HS-5 (cell line): ENCODE measurements at regions not wholly inside any gene's neighbourhood (a gene's known extent, or its start where the extent isn't known, plus 50 kb on each side); places are given as distances from the start of the nearest gene placed in this dataset.

ENCODE experiments used
- DNase-seq: peaks from one replicate; pipeline ENCODE4 v3.0.0-alpha.2; 2012; ENCODE audit warnings: low read depth

DNA sequence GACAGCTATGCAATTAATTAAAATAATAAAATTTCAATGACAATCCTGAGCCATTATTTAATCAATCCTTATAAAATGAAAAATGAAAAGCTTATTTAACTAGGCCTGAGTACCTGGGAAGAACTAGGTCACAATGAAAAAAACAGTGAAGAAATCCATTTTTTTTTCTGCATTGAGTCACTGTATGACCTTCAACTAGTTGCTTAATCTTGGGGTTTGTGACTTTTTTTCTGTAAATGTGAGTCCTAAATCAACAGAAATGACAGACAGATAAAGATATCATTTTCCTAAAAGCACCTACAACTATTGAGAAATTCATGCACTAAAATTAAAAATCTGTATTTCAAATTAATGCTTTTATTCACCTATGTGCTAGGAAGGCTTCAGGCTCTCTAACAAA, 96.8 kb downstream of the TMEM26 start:
- no peak for DNase-seq

DNA sequence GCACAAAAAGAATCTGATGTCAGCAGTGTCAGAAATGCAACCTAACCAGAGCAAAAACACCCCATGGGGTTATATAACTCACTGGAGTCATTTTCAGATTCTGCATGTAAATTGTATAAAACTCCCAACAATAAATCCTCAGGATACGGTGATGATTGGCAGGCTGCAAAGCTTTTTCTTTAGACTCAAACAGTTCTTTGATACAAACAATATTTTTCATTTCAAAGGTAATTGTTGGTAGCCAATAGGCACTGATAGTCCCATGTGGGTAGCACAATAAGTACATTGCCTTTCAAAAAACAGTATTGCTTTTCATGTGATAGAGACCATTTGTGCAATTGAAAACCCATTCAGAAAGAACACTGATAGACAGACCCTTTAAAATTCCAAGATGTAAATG, 98.0 kb downstream of the TMEM26 start:
- no peak for DNase-seq

DNA sequence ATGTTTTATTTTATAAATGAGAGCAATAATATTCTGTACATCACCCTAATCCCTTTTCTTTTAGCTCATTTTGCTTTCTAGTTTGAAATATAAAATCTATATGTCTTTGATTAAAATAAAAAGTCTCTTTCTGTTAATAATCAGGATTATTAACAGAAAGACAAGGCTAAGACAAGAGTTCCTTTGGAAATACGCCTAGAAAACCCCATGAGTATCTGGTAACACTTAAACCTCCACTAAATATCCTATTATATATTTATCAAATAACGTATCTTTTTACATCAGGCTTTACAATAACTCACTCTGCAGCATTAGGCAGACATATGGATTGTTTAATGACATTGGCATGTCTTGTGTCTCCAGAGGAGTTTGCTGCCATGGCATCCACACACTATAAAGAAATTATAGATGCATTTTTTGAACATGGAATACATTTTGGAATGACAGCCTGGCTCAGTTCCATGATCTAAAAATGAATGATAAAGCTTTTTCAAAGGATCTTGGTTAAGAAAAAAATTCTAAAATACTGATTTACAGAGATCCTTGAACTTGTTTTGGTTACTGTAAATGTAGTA, 98.7 kb downstream of the TMEM26 start:
- DNase-seq = no peak

DNA sequence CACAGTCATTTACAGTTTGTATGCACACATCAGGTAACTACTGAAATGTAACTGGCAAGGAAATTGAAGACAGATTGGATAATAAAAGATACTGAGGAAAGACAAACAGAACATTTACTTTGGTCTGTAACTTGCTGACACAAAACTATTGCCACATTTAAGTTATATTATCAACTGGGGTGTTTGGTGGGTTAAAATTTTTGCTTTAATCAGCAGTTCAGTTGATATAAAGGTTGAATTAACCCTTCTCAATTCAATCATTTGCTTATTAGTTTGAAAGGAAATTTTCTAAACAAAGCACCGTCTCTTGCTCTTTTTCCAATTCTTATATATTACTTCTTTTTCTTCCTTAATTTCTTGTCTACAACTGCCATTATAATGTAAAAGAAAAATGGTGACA, 102.4 kb downstream of the TMEM26 start:
- no peak for DNase-seq

DNA sequence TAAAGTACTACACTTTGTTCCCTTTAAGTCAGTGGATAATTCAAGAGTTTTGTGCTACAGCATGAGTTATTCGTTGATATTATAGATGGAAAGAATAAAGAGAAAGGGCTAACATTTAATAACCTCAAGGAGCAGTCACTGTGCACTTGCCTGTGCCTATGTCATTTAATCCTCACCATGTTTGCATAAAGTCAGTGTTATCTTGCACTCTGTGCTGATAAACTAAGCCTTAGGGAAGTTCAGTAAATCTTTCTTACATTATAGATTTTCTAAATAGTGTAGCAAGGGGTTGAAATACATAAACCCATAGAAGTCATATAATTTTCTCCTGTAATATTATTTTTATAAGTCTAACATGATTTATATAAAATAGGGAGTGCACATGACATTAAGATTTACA, 103.1 kb downstream of the TMEM26 start:
- no peak for DNase-seq

DNA sequence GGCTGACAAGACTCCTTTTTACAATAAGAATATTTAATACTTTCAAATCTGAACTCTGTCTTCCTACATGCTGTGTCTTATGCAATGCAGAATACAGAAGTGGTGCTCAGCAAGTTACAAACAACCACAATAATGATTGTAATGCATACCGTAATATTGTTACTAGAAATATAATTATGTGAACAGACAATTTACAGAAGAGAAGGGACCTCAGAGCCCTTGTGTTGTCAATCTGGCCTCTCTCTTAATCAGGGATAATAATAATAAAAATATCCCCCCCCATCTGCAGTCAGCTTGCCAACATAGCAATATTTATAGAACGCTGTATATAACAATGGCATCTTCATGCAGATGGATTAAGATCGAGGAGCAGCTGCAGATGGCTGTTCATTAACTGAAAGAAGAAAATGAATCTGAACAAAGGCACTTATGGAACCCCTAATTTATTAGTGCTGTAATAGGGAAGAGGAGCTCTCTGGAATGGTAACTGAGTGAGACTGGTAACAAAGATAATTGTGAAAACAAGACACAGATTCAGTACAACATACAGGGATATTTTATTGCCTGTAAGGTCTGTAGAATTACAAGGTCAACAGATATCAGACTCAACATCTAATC, 106.3 kb downstream of the TMEM26 start:
- no peak for DNase-seq

DNA sequence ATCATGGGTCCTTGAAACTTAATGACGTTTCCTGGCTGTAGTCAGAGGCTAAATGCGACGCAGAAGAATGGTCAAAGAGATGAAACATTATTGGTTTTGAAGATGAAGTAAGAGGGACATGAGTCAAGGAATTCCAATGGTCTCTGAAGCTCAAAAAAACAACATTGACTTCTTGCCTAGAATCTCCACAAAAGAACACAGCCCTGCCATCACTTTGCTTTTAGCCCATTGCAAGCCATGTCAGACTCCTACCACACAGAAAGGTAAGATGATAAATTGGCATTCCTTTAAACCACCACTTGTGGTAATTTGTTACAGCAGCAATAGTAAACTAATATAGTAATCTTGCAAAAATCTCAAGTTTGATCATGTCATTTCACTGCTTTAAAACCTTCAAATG, 109.4 kb downstream of the TMEM26 start:
- no peak for DNase-seq

DNA sequence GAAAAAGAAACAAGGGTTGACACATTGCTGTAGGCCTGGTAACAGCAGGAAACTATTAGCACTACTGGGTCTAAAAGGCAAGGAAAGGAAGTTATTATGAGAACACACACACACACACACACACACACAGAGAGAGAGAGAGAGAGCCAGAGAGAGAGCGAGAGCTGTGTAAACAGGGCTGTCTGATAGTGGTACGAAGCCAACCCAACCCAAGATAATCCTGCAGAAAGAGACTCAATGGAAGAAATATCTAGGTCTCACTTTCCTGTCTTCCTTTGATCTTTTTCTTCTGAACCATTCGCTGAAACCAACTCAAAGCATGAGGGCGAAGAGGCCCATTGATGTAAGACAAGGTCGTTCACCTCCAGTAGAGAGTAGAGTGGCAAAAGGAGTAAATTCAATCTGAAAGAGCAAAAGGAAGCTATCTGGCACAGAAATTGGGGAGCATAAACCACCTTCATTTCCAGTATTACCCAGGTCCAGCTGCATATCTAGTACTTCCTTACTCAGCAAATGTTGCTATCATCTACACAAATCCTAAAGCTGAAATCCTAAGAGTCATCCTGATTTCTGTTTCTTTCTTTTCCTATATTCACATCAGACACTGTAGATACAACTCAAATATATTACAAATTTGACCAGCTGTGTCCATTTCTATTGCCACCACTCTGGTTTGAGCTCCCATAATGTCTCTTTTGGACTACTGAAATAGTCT, 110.2 kb downstream of the TMEM26 start:
- no peak for DNase-seq

DNA sequence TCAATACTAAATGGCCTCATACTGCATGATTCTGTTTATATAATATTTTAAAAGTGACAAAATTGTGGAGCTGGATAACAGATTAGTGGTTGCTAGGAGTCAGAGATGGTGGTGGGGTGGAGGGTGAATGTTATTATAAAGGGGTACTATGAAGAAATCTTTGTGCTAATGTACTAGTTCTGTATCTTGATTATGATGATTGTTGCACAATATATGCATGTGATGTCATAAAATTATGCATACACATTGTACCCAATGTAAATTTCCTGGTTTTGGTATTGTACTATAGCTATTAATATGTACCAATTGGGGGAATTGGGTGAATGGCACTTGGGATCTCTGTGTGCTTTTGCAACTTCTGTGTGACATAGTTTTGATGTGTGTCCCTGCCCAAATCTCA, 112.2 kb downstream of the TMEM26 start:
- no peak for DNase-seq

DNA sequence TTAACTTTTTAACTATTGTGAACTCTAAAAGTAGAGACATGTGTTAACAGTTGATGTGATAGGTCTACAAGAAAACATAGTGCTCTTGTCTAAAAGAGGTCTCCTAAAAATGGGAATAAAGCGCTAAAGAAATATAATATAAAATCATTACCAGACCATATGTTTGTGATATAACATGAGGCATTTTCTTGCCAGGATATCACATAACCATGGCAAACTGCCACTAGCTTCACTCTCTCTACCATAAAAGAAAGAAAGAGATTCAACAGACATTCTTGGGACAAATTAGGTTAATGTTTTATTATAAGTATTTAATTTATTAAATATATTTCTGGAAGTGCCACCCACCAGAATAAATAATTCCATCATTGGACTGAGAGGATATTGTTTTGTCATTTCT, 115.0 kb downstream of the TMEM26 start:
- DNase-seq = no peak

DNA sequence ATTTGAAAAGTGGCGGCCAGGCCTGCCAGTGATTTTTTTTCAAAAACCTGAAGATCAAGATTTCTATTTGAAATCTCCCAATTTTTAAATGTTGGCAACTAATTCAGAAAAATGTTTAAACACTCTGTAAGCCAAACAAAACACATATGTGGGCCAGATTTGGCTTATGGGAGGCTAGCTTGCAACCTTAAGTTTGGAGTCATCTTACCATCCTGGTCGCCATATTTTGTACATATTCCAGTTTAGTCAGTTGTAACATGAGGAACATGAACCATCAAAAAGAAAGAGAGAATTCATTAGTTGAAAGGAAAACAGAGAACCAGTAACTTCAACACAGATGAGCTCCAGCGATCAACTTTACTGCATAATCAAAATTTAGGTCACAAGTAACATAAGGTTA, 115.4 kb downstream of the TMEM26 start:
- no peak for DNase-seq

DNA sequence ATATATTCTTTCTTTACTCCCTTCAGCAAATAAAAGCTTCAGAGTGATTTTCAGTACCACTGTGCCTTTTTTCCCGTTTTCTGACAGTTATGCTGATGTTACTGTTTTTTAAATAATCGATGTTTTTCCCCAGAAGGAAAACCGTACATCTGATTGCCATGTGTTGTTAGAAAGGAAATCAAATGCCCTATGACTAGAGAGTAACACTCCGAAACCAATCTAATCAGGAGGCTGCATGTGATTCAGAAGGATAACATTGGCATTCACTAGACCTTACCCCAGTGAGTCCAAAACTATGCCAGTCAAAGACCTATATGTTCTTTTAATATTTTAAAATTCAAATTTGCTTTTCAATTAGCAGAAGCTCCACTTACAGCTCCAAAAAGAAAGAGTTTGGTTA, 116.3 kb downstream of the TMEM26 start:
- DNase-seq = no peak

DNA sequence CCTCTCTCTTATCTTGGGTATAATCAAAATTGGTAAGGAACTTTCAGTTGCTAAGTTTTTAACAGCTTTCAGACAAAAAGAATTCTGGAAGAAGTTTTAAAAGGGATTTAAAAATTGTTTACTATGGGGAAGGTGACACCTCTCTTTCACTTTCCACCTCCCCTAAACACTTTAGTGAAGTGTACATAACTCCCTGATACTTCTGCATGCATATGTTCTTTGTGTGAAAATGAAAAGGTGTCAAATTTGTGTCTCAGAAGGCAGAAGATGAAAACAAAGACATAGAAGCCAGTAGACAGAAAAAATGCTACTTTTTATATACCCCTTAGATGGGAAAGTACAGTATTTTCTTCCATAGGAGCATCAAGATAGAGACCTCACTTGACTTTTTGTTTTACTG, 117.8 kb downstream of the TMEM26 start:
- DNase-seq = no peak

DNA sequence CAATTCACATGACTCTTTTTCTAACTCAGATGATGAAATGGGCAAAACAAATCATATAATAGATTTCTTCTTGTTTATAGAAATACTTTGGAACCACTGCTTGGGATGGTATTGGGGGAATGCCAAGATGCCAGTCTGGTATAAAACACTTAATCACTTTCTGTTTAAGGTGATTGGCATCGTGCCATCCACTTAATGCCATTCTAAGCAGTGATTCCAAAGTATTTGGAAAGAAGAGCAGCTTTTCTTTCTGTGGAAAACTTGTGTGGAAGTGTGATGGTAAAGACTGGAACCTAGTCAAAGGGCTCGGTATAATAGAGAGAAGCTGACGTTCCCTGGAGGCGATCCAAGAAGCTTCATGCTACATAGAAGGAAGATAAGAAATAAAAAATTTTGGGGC, 120.6 kb downstream of the TMEM26 start:
- DNase-seq = no peak

DNA sequence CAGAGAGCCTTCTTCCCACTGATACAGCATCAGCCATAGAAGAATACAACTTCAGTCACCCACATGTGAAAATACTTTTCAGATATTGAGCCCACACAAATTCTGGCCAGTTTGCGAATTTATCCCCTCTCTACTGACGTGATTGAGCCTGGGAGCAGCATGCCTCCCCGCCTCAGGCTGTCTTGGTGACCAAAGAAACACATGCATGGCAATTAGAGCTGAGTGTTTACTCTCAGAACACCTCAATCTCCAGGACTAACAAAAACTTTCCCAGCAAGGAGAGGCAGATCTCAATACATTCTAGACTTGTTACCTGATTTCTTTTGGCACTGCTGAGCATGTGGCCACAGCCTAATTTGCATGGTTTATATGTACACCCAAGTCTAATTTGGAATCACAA, 122.5 kb downstream of the TMEM26 start:
- DNase-seq = no peak

DNA sequence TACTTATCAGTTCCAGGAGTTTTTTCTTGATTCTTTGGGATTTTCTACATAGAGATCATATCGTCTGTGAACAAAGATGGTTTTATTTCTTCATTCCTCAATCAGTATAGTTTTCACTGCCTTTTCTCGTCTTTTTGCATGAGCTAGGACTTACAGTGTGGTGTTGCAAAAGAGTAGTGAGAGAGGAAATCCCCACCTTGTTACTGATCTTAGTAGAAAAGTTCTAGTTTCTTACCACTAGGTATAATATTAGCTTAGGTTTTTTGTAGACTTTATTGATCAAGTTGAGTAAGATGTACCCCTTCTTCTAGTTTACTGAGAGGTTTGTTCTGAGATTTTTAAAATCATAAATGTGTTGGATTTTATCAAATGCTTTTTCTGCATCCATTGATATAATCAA, 123.3 kb downstream of the TMEM26 start:
- no peak for DNase-seq

DNA sequence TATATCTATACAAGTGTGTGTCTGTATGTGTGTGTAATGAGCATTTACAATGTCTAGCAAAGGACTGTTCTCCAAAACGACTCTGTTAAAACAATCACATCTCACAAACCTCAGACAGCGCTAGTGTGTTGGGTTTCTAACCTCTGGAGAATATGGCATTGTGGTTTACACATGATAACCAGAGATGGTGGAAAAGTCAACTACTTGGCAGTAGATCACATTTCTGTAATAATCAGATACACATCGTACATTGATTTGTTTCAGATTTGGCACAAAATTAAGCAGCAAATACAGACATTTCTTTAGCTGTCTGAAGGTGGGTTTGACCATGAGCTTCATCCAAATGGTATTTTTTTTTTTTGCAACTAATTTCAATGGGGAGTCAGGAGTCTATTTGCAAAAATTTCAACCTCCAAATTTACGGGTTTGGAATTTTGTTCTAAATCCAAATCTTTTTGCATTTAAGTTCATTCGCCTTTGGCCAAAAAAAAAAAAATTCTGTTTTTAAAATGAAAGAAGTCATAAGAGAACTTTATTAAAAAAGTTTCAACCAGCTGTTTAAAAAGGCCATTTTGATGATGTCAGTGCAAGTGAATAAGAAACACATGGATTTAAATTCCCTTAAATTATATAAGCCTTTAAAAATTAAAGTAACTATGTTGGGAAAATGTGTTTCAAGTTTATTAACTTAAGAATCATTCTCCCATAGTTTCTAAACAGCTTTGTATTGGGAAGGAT, 127.8 kb downstream of the TMEM26 start:
- DNase-seq = no peak

DNA sequence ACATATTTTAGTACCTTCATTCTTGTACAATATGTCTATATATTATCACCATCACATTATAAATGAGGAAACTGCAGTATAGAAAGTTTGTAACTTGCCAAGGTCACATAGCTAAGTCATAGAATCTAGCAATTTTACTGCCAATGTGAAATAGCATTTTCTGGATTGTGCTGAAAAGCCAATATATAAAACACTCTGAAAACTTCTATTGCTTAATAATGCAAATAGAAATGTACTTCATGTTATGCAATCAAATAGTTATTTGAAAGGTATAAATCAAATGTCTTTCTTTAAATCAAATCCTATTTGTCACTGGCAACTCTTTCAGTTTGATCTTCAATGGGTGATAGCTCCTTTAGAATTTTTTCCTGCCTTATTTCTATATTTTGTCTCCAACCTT, 129.5 kb downstream of the TMEM26 start:
- no peak for DNase-seq

DNA sequence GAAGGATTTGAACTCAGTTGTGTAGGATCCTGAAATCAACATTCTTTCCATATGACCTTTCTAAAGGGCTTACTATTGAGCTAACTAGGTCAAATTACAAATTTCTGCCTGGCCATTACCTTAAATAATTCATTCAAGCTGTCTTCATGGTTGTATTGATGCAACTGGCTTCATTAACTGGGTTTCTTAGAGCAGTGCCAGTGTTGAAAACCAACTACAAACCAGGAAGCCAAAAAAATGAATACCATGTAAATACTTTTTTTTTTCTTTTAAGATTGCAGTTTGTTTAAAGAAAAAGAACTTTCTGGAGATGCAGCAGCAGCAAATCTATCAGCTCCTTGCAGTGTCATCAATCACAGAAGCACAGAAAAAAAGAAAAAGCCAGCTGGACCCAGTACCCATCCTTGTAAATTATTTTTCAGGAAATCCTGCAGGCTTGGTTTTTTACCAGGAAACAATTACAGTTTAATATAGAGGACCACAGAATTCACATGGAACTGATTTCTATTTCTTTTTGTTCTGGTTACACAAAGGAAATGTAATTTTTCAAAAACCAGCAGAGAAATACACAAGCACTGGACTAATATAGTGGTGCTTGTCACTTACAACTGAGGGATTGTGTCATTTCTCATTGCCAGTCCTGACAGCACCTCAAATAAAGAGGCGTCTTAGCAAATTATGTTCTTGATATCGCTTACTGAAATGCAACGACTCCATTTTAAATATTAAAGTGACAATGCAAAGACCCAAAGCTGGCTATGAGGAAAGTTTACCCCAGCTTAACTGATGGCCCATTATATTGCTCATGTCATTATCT, 131.9 kb downstream of the TMEM26 start:
- DNase-seq = no peak

DNA sequence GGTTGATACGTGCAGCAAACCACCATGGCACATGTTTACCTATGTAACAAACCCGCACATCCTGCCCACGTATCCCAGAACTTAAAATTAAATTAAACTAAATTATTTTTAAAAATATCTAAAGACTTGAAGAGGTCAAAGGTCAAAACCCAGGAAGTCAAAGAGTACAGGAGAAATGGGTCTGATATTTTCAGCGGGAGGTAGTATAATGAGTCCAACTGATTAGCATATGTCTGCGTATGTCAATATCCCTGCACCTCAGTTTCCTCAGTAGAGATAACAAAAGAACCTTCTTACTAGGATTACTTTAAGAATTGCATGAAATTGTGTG, 133.0 kb downstream of the TMEM26 start:
- no peak for DNase-seq

DNA sequence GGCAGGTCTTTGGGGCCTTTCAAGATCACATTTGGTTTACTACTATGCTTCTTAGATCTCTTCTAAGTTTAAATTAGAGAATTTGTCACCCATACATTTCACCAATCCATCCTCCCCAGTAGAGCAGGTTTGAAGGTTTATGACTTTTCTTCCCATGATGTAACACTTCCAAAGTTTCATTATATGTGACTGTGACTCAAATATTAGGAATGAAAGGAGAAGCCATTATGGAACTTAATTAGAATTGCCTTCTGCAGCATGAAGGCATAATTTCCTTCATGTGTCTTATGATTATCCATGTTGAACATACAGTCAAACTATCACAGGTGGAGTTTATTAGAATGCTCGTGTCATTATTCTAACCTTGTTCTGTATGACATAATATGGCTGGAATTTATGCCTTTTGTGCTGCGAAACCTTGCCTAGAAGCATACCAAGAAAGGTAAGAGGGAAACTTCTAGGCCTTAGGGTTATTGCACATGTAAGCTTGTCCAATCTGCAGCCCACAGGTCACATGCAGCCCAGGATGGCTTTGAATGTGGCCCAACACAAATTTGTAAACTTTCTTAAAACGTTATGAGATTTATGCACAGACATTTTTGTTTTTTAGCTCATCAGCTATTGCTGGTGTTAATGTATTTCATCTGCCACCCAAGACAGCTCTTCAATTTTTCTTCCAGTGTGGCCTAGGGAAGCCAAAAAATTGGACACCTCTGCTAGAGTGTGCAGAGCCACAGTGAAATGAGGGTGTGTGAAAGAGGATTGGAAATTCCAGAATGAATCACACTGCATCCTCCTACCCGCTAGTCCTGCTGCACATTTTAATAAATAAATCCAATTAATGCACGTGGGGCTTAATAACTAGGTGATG, 133.6 kb downstream of the TMEM26 start:
- DNase-seq = no peak
